ENCODE measurements at regions not wholly inside any gene's neighbourhood (a gene's known extent, or its start where the extent isn't known, plus 50 kb on each side); places are given as distances from the start of the nearest gene placed in this dataset.

GRCh38 chr2:224281374-224281773, 120.5 kb downstream of the FAM124B start:
- no peak overlapping the region for H3K27ac ChIP-seq
- 64 to 72% methylated on average over 2 of the region's 2 CpGs for WGBS, 2 donors
- ATAC-seq (no peak), DNase-seq (no peak)
- intact Hi-C loops (cut with DNase I) = no loop called here
- TF ChIP-seq CTCF (IDR thresholded peaks at IDR 0.05) (no peak), POLR2A (IDR thresholded peaks at IDR 0.05) (no peak)
- H3K9me3 ChIP-seq = no peaks in the 10 kb centered on the region
- no peaks in the 10 kb centered on the region for H3K4me1 ChIP-seq
- H3K4me3 ChIP-seq = no peak overlapping the region
- no peaks in the 10 kb centered on the region for H3K27me3 ChIP-seq
- no peaks in the 10 kb centered on the region for H3K36me3 ChIP-seq (replicated peaks in 1 of 2; ENCODE audit: insufficient read depth in 1 of 2, low read depth in 2 of 2)

- 58 to 70% methylated on average over 3 of the region's 3 CpGs for WGBS, 2 donors
- Histone ChIP-seq H3K4me3 (no peak overlapping the region), H3K27ac (no peak overlapping the region), H3K4me1 (no peaks in the 10 kb centered on the region), H3K9me3 (no peaks in the 10 kb centered on the region), H3K36me3 (replicated peaks in 1 of 2; ENCODE audit: insufficient read depth in 1 of 2, low read depth in 2 of 2) (no peaks in the 10 kb centered on the region), H3K27me3 (no peaks in the 10 kb centered on the region)
- intact Hi-C loops (cut with DNase I) = no loop called here
- TF ChIP-seq CTCF (IDR thresholded peaks at IDR 0.05) = no peak
- TF ChIP-seq POLR2A (IDR thresholded peaks at IDR 0.05) = no peak
- ATAC-seq (no peak), DNase-seq (no peak)
Measured at GRCh38 chr2:224278531-224278930, 123.4 kb downstream of the FAM124B start.

- Histone ChIP-seq H3K4me3 (no peak overlapping the region), H3K36me3 (replicated peaks in 1 of 2; ENCODE audit: insufficient read depth in 1 of 2, low read depth in 2 of 2) (no peaks in the 10 kb centered on the region), H3K27ac (no peak overlapping the region), H3K9me3 (no peaks in the 10 kb centered on the region), H3K4me1 (no peaks in the 10 kb centered on the region), H3K27me3 (no peaks in the 10 kb centered on the region)
- DNase-seq (no peak), ATAC-seq (no peak)
- intact Hi-C loops (cut with DNase I) = no loop called here
- TF ChIP-seq POLR2A (IDR thresholded peaks at IDR 0.05) = no peak
- no peak for TF ChIP-seq CTCF (IDR thresholded peaks at IDR 0.05)
Measured at GRCh38 chr2:224276251-224276650, 125.7 kb downstream of the FAM124B start.

- intact Hi-C loops (cut with DNase I) = no loop called here
- Histone ChIP-seq H3K4me1 (no peaks in the 10 kb centered on the region), H3K27ac (no peak overlapping the region), H3K4me3 (no peak overlapping the region), H3K27me3 (no peaks in the 10 kb centered on the region), H3K36me3 (replicated peaks in 1 of 2; ENCODE audit: insufficient read depth in 1 of 2, low read depth in 2 of 2) (no peaks in the 10 kb centered on the region), H3K9me3 (no peaks in the 10 kb centered on the region)
- ATAC-seq (no peak), DNase-seq (no peak)
- WGBS, 2 donors = 60 to 61% methylated on average over 6 of the region's 6 CpGs
- TF ChIP-seq POLR2A (IDR thresholded peaks at IDR 0.05) (no peak), CTCF (IDR thresholded peaks at IDR 0.05) (no peak)
Measured at GRCh38 chr2:224272237-224272910, 129.5 kb downstream of the FAM124B start.

GRCh38 chr2:224271617-224272236, 130.2 kb downstream of the FAM124B start:
- ATAC-seq = no peak
- Histone ChIP-seq H3K9me3 (no peaks in the 10 kb centered on the region), H3K4me3 (no peak overlapping the region), H3K27ac (no peak overlapping the region), H3K36me3 (replicated peaks in 1 of 2; ENCODE audit: insufficient read depth in 1 of 2, low read depth in 2 of 2) (no peaks in the 10 kb centered on the region), H3K4me1 (no peaks in the 10 kb centered on the region), H3K27me3 (no peaks in the 10 kb centered on the region)
- WGBS, 2 donors = 45 to 74% methylated on average over 1 of the region's 1 CpG
- DNase-seq = no peak
- intact Hi-C loops (cut with DNase I) = no loop called here
- TF ChIP-seq POLR2A (IDR thresholded peaks at IDR 0.05) (no peak), CTCF (IDR thresholded peaks at IDR 0.05) (no peak)
